H1 (cell line): ENCODE measurements at regions not wholly inside any gene's neighbourhood (a gene's known extent, or its start where the extent isn't known, plus 50 kb on each side); places are given as distances from the start of the nearest gene placed in this dataset.

Experiments used
- CBX8 ChIP-seq: fragments of 300-800, 300-1000 bp; sonication (generic); IDR thresholded peaks from 2 replicates; pipeline ENCODE4 v1.7.1; 2016; ENCODE audit warnings: low read depth, low read length, borderline replicate concordance
- CHD2 ChIP-seq: IDR thresholded peaks from 2 replicates; pipeline ENCODE4 v1.6.1; 2012; ENCODE audit warnings: low read length, improper control_type of control experiment
- CHD7 ChIP-seq: fragments of 300-600 bp; sonication (generic); IDR thresholded peaks from 2 replicates; pipeline ENCODE4 v1.7.1; 2012; ENCODE audit warnings: low read length, moderate library complexity, mild to moderate bottlenecking, inconsistent platforms; ENCODE audit not compliant: insufficient replicate concordance
- POLR2A ChIP-seq, 2 experiments: IDR thresholded peaks; 1 replicate in 1 of 2; 2 replicates in 1 of 2; pipeline ENCODE4 v1.6.1; 2011; ENCODE audit warnings: low read depth in 2 of 2, low read length in 2 of 2, mild to moderate bottlenecking in 2 of 2; ENCODE audit errors: control extremely low read depth in 1 of 2
- RAD21 ChIP-seq, 2 experiments: IDR thresholded peaks in 1 of 2; conservative IDR thresholded peaks in 1 of 2; 2 replicates each; pipeline ENCODE4 v1.6.1; 2011; ENCODE audit warnings: low read depth in 2 of 2, low read length in 2 of 2, improper control_type of control experiment in 1 of 2, inconsistent platforms in 1 of 2, mild to moderate bottlenecking in 1 of 2, moderate library complexity in 1 of 2
- RBBP5 ChIP-seq: IDR thresholded peaks from 2 replicates; pipeline ENCODE4 v1.7.1; 2012; ENCODE audit warnings: low read depth, mild to moderate bottlenecking, inconsistent platforms, low read length, moderate library complexity, borderline replicate concordance
- RXRA ChIP-seq: IDR thresholded peaks from 2 replicates; pipeline ENCODE4 v1.6.1; 2011; ENCODE audit warnings: low read depth, mild to moderate bottlenecking, low read length, moderate library complexity; ENCODE audit not compliant: insufficient read depth

- TF ChIP-seq CHD7: no peak
- TF ChIP-seq RXRA: no peak
- TF ChIP-seq CHD2: no peak
- TF ChIP-seq POLR2A (IDR thresholded peaks at IDR 0.05; ENCODE audit: control extremely low read depth in 1 of 2, low read depth in 2 of 2, low read length in 2 of 2): no peak
- no peak for TF ChIP-seq RBBP5
- TF ChIP-seq CBX8: no peak
- TF ChIP-seq RAD21 (IDR thresholded peaks at IDR 0.05 in 1 of 2, conservative IDR thresholded peaks at IDR 0.05 in 1 of 2; ENCODE audit: low read depth in 2 of 2, low read length in 2 of 2): no peak
These were observed 887.1 kb upstream of the FRG1 start (continued) for GRCh38 chr4:189053621-189054020.
